ENCODE measurements at regions not wholly inside any gene's neighbourhood (a gene's known extent, or its start where the extent isn't known, plus 50 kb on each side); places are given as distances from the start of the nearest gene placed in this dataset.

- no peaks in the 10 kb centered on the region for H4K20me1 ChIP-seq (ENCODE audit: insufficient read depth, low read length)
- TF ChIP-seq CTCF (IDR thresholded peaks at IDR 0.05; ENCODE audit: low read length) (no peak), EZH2 (IDR thresholded peaks at IDR 0.05; ENCODE audit: borderline replicate concordance, low read length) (no peak)
- no peak overlapping the region for H3K4me2 ChIP-seq (ENCODE audit: low read length)
- H3K27me3 ChIP-seq (ENCODE audit: insufficient read depth, low read length) = no peaks in the 10 kb centered on the region
- no peaks in the 10 kb centered on the region for H3K9me2 ChIP-seq (ENCODE audit: low read depth, low read length)
- no peaks in the 10 kb centered on the region for H3K79me2 ChIP-seq (ENCODE audit: insufficient read depth, low read length)
- no peak overlapping the region for H2AFZ ChIP-seq (ENCODE audit: low read length)
- H3K27ac ChIP-seq (ENCODE audit: low read depth, low read length, poor library complexity, severe bottlenecking) = no peak overlapping the region
- H3K4me1 ChIP-seq (ENCODE audit: insufficient read depth, low read length, severe bottlenecking) = no peaks in the 10 kb centered on the region
- no peak overlapping the region for H3K9ac ChIP-seq (ENCODE audit: low read length)
- H3K4me3 ChIP-seq (ENCODE audit: low read depth, low read length, poor library complexity, severe bottlenecking) = no peak overlapping the region
- no peaks in the 10 kb centered on the region for H3K9me3 ChIP-seq (ENCODE audit: low read length)
- H3K36me3 ChIP-seq (ENCODE audit: insufficient read depth, low read length) = no peaks in the 10 kb centered on the region
- H3F3A ChIP-seq (ENCODE audit: insufficient read depth, low read length) = no peaks in the 10 kb centered on the region
Observed at GRCh38 chr10:64594072-64594471, 1072.9 kb downstream of the REEP3 start.

GRCh38 chr10:64598600-64598999 lies 1077.4 kb downstream of the REEP3 start:
- H2AFZ ChIP-seq (ENCODE audit: low read length) = no peak overlapping the region
- H4K20me1 ChIP-seq (ENCODE audit: insufficient read depth, low read length) = no peaks in the 10 kb centered on the region
- no peaks in the 10 kb centered on the region for H3K36me3 ChIP-seq (ENCODE audit: insufficient read depth, low read length)
- no peak overlapping the region for H3K27ac ChIP-seq (ENCODE audit: low read depth, low read length, poor library complexity, severe bottlenecking)
- H3K79me2 ChIP-seq (ENCODE audit: insufficient read depth, low read length) = no peaks in the 10 kb centered on the region
- no peak for TF ChIP-seq CTCF (IDR thresholded peaks at IDR 0.05; ENCODE audit: low read length)
- TF ChIP-seq EZH2 (IDR thresholded peaks at IDR 0.05; ENCODE audit: borderline replicate concordance, low read length) = no peak
- H3K9me3 ChIP-seq (ENCODE audit: low read length) = no peaks in the 10 kb centered on the region
- no peaks in the 10 kb centered on the region for H3F3A ChIP-seq (ENCODE audit: insufficient read depth, low read length)
- no peaks in the 10 kb centered on the region for H3K9me2 ChIP-seq (ENCODE audit: low read depth, low read length)
- H3K9ac ChIP-seq (ENCODE audit: low read length) = no peak overlapping the region
- H3K4me2 ChIP-seq (ENCODE audit: low read length) = no peak overlapping the region
- no peak overlapping the region for H3K4me3 ChIP-seq (ENCODE audit: low read depth, low read length, poor library complexity, severe bottlenecking)
- no peaks in the 10 kb centered on the region for H3K27me3 ChIP-seq (ENCODE audit: insufficient read depth, low read length)
- no peaks in the 10 kb centered on the region for H3K4me1 ChIP-seq (ENCODE audit: insufficient read depth, low read length, severe bottlenecking)

GRCh38 chr10:64601298-64601697 lies 1080.1 kb downstream of the REEP3 start:
- Histone ChIP-seq H4K20me1 (ENCODE audit: insufficient read depth, low read length) (no peaks in the 10 kb centered on the region), H3K79me2 (ENCODE audit: insufficient read depth, low read length) (no peaks in the 10 kb centered on the region), H3K27ac (ENCODE audit: low read depth, low read length, poor library complexity, severe bottlenecking) (no peak overlapping the region), H3K27me3 (ENCODE audit: insufficient read depth, low read length) (no peaks in the 10 kb centered on the region), H3K9me2 (ENCODE audit: low read depth, low read length) (no peaks in the 10 kb centered on the region), H2AFZ (ENCODE audit: low read length) (no peak overlapping the region), H3K9ac (ENCODE audit: low read length) (no peak overlapping the region), H3K4me2 (ENCODE audit: low read length) (no peak overlapping the region), H3K9me3 (ENCODE audit: low read length) (no peaks in the 10 kb centered on the region), H3F3A (ENCODE audit: insufficient read depth, low read length) (no peaks in the 10 kb centered on the region), H3K4me1 (ENCODE audit: insufficient read depth, low read length, severe bottlenecking) (no peaks in the 10 kb centered on the region), H3K36me3 (ENCODE audit: insufficient read depth, low read length) (no peaks in the 10 kb centered on the region), H3K4me3 (ENCODE audit: low read depth, low read length, poor library complexity, severe bottlenecking) (no peak overlapping the region)
- TF ChIP-seq CTCF (IDR thresholded peaks at IDR 0.05; ENCODE audit: low read length) = no peak
- no peak for TF ChIP-seq EZH2 (IDR thresholded peaks at IDR 0.05; ENCODE audit: borderline replicate concordance, low read length)
